Neural progenitor cell (in vitro differentiated cells): ENCODE measurements at regions not wholly inside any gene's neighbourhood (a gene's known extent, or its start where the extent isn't known, plus 50 kb on each side); places are given as distances from the start of the nearest gene placed in this dataset.

Experiments used
- DNase-seq: peaks from one replicate; pipeline ENCODE4 v3.0.0-alpha.2; 2016; ENCODE audit warnings: low spot score
- H2AFZ ChIP-seq: fragments of 200-600 bp; sonication (generic); replicated peaks from 2 replicates; pipeline ENCODE4 v1.6.1; 2016; ENCODE audit warnings: antibody characterized with exemption
- H3F3A ChIP-seq: fragments of 200-600 bp; sonication (generic); 2 replicates; pipeline ENCODE4 v1.6.1; 2016; ENCODE audit warnings: antibody characterized with exemption, low read depth
- H3K27ac ChIP-seq: fragments of 200-600 bp; sonication (generic); 2 replicates; pipeline ENCODE4 v1.5.1; 2016; ENCODE audit warnings: mild to moderate bottlenecking
- H3K27me3 ChIP-seq: fragments of 200-600 bp; sonication (generic); 2 replicates; pipeline ENCODE4 v1.6.1; 2016; ENCODE audit warnings: mild to moderate bottlenecking, moderate library complexity
- H3K36me3 ChIP-seq: fragments of 200-600 bp; sonication (generic); 2 replicates; pipeline ENCODE4 v1.5.1; 2016
- H3K4me1 ChIP-seq: fragments of 200-600 bp; sonication (generic); 2 replicates; pipeline ENCODE4 v1.6.1; 2016; ENCODE audit warnings: mixed run types
- H3K4me2 ChIP-seq: fragments of 200-600 bp; sonication (generic); 2 replicates; pipeline ENCODE4 v1.6.1; 2016
- H3K4me3 ChIP-seq: fragments of 200-600 bp; sonication (generic); 2 replicates; pipeline ENCODE4 v1.5.1; 2016
- H3K79me2 ChIP-seq: fragments of 200-600 bp; sonication (generic); 2 replicates; pipeline ENCODE4 v1.6.1; 2016; ENCODE audit warnings: low read depth
- H3K9ac ChIP-seq: fragments of 200-600 bp; sonication (generic); 2 replicates; pipeline ENCODE4 v1.6.1; 2016
- H3K9me3 ChIP-seq: fragments of 200-600 bp; sonication (generic); 2 replicates; pipeline ENCODE4 v1.5.1; 2016; ENCODE audit warnings: low read depth
- H4K20me1 ChIP-seq: fragments of 200-600 bp; sonication (generic); 2 replicates; pipeline ENCODE4 v1.6.1; 2016; ENCODE audit warnings: low read depth
- H3K27ac Mint-ChIP-seq: 3 replicates; pipeline ENCODE4 v1.8.0; 2021; ENCODE audit warnings: mixed read lengths
- H3K27me3 Mint-ChIP-seq: 2 replicates; pipeline ENCODE4 v1.8.0; 2022; ENCODE audit warnings: low read depth, mild to moderate bottlenecking, inconsistent platforms, moderate library complexity, mixed read lengths; ENCODE audit not compliant: insufficient read depth
- H3K36me3 Mint-ChIP-seq: 3 replicates; pipeline ENCODE4 v1.8.0; 2021; ENCODE audit warnings: mixed read lengths
- H3K4me1 Mint-ChIP-seq: 3 replicates; pipeline ENCODE4 v1.8.0; 2021; ENCODE audit warnings: mixed read lengths
- H3K4me3 Mint-ChIP-seq: 3 replicates; pipeline ENCODE4 v1.8.0; 2021; ENCODE audit warnings: mild to moderate bottlenecking, moderate library complexity, mixed read lengths
- H3K9me3 Mint-ChIP-seq: 3 replicates; pipeline ENCODE4 v1.8.0; 2020; ENCODE audit warnings: mixed read lengths
- EZH2 ChIP-seq: fragments of 200-600 bp; sonication (generic); IDR thresholded peaks from 2 replicates; pipeline ENCODE4 v1.6.1; 2017; ENCODE audit warnings: antibody characterized with exemption, mild to moderate bottlenecking, moderate library complexity
- EZH2phosphoT487 ChIP-seq: fragments of 200-600 bp; sonication (generic); IDR thresholded peaks from 2 replicates; pipeline ENCODE4 v1.6.1; 2017; ENCODE audit warnings: antibody characterized with exemption
- TF ChIP-seq, protein P1 (sequence below): fragments of 200-600 bp; sonication (generic); IDR thresholded peaks from 2 replicates; pipeline ENCODE4 v1.5.1; 2017; ENCODE audit warnings: antibody characterized with exemption, mild to moderate bottlenecking

DNA sequence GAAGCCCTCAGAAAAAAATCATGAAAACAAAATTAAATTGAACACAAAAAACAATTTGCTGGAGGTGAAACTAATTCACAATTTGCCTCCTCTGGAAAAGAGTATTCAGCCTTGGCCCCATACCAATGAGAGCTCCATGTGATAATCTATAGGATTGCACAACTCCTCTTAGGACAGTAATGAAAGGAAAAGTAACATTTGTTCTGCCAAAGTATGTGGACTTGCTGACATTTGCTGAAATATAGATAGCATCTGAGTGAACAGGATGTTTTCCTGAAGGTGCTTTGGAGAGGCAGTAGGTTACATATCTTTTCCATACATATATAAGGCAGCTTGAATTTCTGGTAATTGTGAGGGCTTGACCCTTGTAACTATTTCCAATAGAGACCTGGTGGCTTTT lies 122.8 kb downstream of the OR4C45 start:
- H3K79me2 ChIP-seq: no peaks in the 10 kb centered on the region
- no peaks in the 10 kb centered on the region for H3K27me3 ChIP-seq
- H3K9me3 Mint-ChIP-seq: peaks cover 42% of the 10 kb centered on the region
- no peaks in the 10 kb centered on the region for H4K20me1 ChIP-seq
- H3K36me3 Mint-ChIP-seq: no peaks in the 10 kb centered on the region
- peaks cover 17% of the 10 kb centered on the region for H3K9me3 ChIP-seq
- H3K4me3 Mint-ChIP-seq: no peak overlapping the region
- H3K27ac ChIP-seq: no peak overlapping the region
- no peak overlapping the region for H3K27ac Mint-ChIP-seq
- DNase-seq: no peak
- no peaks in the 10 kb centered on the region for H3K4me1 Mint-ChIP-seq
- H3K27me3 Mint-ChIP-seq: peaks cover 4% of the 10 kb centered on the region
- no peaks in the 10 kb centered on the region for H3K4me1 ChIP-seq
- no peak overlapping the region for H3K9ac ChIP-seq
- TF ChIP-seq, protein P1, sequence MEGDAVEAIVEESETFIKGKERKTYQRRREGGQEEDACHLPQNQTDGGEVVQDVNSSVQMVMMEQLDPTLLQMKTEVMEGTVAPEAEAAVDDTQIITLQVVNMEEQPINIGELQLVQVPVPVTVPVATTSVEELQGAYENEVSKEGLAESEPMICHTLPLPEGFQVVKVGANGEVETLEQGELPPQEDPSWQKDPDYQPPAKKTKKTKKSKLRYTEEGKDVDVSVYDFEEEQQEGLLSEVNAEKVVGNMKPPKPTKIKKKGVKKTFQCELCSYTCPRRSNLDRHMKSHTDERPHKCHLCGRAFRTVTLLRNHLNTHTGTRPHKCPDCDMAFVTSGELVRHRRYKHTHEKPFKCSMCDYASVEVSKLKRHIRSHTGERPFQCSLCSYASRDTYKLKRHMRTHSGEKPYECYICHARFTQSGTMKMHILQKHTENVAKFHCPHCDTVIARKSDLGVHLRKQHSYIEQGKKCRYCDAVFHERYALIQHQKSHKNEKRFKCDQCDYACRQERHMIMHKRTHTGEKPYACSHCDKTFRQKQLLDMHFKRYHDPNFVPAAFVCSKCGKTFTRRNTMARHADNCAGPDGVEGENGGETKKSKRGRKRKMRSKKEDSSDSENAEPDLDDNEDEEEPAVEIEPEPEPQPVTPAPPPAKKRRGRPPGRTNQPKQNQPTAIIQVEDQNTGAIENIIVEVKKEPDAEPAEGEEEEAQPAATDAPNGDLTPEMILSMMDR: no peak
- TF ChIP-seq EZH2 (no peak), EZH2phosphoT487 (no peak)
- no peaks in the 10 kb centered on the region for H3K36me3 ChIP-seq
- no peak overlapping the region for H3K4me2 ChIP-seq
- H3F3A ChIP-seq: no peaks in the 10 kb centered on the region
- no peak overlapping the region for H3K4me3 ChIP-seq
- no peak overlapping the region for H2AFZ ChIP-seq

DNA sequence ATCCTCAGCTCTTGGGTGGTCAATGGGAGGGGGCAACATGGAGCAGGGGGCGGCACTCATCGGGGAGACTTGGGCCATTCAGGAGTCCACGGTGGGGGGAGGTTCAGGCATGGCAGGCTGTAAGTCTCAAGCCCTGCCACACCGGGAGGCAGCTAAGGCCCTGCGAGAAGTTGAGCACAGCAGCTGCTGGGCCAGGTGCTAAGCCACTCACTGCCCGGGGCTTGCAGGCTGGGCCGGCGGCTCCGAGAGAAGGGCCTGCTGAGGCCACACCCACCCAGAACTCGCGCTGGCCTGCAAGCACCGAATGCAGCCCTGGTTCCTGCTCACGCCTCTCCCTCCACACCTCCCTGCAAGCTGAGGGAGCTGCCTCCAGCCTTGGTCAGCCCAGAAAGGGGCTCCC lies 131.4 kb downstream of the OR4C45 start:
- Mint-ChIP-seq H3K36me3 (no peaks in the 10 kb centered on the region), H3K4me1 (no peaks in the 10 kb centered on the region), H3K4me3 (no peak overlapping the region), H3K27ac (no peak overlapping the region), H3K9me3 (peaks cover 44% of the 10 kb centered on the region), H3K27me3 (no peaks in the 10 kb centered on the region)
- Histone ChIP-seq H3K4me1 (no peaks in the 10 kb centered on the region), H4K20me1 (no peaks in the 10 kb centered on the region), H3K79me2 (no peaks in the 10 kb centered on the region), H3K4me3 (no peak overlapping the region), H3K27ac (no peak overlapping the region), H3K9me3 (peaks cover 26% of the 10 kb centered on the region), H3K9ac (no peak overlapping the region), H3K27me3 (no peaks in the 10 kb centered on the region), H3K4me2 (no peak overlapping the region), H3F3A (no peaks in the 10 kb centered on the region), H3K36me3 (no peaks in the 10 kb centered on the region), H2AFZ (no peak overlapping the region)
- TF ChIP-seq, protein P1: no peak
- no peak for TF ChIP-seq EZH2phosphoT487
- TF ChIP-seq EZH2: no peak
- no peak for DNase-seq

DNA sequence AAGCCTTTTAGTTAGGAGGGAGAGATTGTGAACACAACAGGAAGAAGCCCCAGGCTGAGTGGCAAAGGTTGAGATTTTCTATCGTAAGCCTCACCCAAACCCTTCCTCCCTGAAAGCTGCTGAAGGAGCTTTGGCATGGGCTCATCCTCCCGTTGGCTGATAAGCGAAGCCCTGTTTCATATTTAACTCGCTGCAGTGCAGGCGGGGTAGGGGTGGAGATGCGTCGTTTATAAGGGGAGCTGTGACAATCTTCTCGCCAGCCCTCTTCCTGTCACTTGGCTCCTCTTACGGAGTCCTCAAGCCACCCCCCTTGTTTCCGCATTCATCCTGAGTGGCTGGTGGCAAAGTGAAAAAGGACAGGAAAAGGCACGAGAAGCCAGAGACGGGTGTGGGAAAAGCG lies 137.0 kb downstream of the OR4C45 start:
- Histone ChIP-seq H3K9me3 (peaks cover 31% of the 10 kb centered on the region), H3K4me2 (no peak overlapping the region), H4K20me1 (no peaks in the 10 kb centered on the region), H2AFZ (no peak overlapping the region), H3K79me2 (no peaks in the 10 kb centered on the region), H3K4me3 (no peak overlapping the region), H3K36me3 (no peaks in the 10 kb centered on the region), H3K9ac (no peak overlapping the region), H3K27ac (no peak overlapping the region), H3F3A (no peaks in the 10 kb centered on the region), H3K4me1 (no peaks in the 10 kb centered on the region), H3K27me3 (no peaks in the 10 kb centered on the region)
- TF ChIP-seq EZH2 (no peak), EZH2phosphoT487 (no peak)
- TF ChIP-seq, protein P1: no peak
- Mint-ChIP-seq H3K9me3 (peaks cover 43% of the 10 kb centered on the region), H3K36me3 (no peaks in the 10 kb centered on the region), H3K4me3 (no peak overlapping the region), H3K27ac (no peak overlapping the region), H3K4me1 (no peaks in the 10 kb centered on the region), H3K27me3 (no peaks in the 10 kb centered on the region)
- no peak for DNase-seq

DNA sequence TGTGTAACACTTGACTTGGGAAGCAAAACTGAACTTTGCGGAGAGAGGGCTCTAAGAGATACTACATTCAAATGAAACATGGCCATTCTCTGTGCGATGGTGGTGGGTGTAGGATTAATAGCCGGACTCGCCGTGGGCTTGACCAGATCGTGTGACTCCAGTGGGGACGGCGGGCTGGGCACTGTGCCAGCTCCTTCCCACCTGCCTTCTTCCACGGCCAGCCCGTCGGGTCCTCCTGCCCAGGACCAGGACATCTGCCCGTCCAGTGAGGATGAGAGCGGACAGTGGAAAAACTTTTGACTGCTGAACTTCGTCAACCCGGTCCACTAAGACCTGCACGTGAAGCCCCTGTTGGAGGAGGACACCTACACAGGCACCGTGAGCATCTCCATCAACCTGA lies 137.4 kb downstream of the OR4C45 start:
- no peak overlapping the region for H2AFZ ChIP-seq
- H3K4me1 ChIP-seq: no peaks in the 10 kb centered on the region
- H3K4me2 ChIP-seq: no peak overlapping the region
- no peak overlapping the region for H3K9ac ChIP-seq
- no peaks in the 10 kb centered on the region for H3K36me3 ChIP-seq
- TF ChIP-seq, protein P1: no peak
- no peak for TF ChIP-seq EZH2phosphoT487
- no peak for TF ChIP-seq EZH2
- H3F3A ChIP-seq: no peaks in the 10 kb centered on the region
- no peak overlapping the region for H3K27ac Mint-ChIP-seq
- no peak overlapping the region for H3K4me3 ChIP-seq
- H3K9me3 ChIP-seq: peaks cover 32% of the 10 kb centered on the region
- DNase-seq: no peak
- H3K27me3 Mint-ChIP-seq: no peaks in the 10 kb centered on the region
- no peaks in the 10 kb centered on the region for H3K27me3 ChIP-seq
- H3K79me2 ChIP-seq: no peaks in the 10 kb centered on the region
- no peak overlapping the region for H3K27ac ChIP-seq
- H3K4me3 Mint-ChIP-seq: no peak overlapping the region
- no peaks in the 10 kb centered on the region for H4K20me1 ChIP-seq
- H3K9me3 Mint-ChIP-seq: peaks cover 44% of the 10 kb centered on the region
- H3K4me1 Mint-ChIP-seq: no peaks in the 10 kb centered on the region
- H3K36me3 Mint-ChIP-seq: no peaks in the 10 kb centered on the region
